ENCODE measurements at regions not wholly inside any gene's neighbourhood (a gene's known extent, or its start where the extent isn't known, plus 50 kb on each side); places are given as distances from the start of the nearest gene placed in this dataset.

- no peak for DNase-seq (ENCODE audit: low read depth)
- no peak overlapping the region for H3K4me3 ChIP-seq (replicated peaks; ENCODE audit: low read depth, low read length)
- no peak for TF ChIP-seq CTCF (IDR thresholded peaks at IDR 0.05; ENCODE audit: low read length, missing control alignments)
Measured at GRCh38 chr5:41574391-41574790, 64.0 kb upstream of the PLCXD3 start.
